HK-2 (cell line): ENCODE measurements at regions not wholly inside any gene's neighbourhood (a gene's known extent, or its start where the extent isn't known, plus 50 kb on each side); places are given as distances from the start of the nearest gene placed in this dataset.
"Not testable (repeated sequence)": the region's sequence is repeated elsewhere in the genome, so short reads cannot be mapped to it uniquely, and the experiment has no call there.

ENCODE experiments used
- DNase-seq: peaks from one replicate; pipeline ENCODE4 v3.0.0-alpha.2; 2018; ENCODE audit not compliant: unreplicated experiment

- no peak for DNase-seq
Observed at GRCh38 chr22:22057617-22058378, 75.2 kb upstream of the TOP3B start.

GRCh38 chr22:22056809-22057594 lies 74.4 kb upstream of the TOP3B start:
- DNase-seq, result not testable (repeated sequence)

- DNase-seq, result not testable (repeated sequence)
Observed at GRCh38 chr22:22052548-22053139, 70.1 kb upstream of the TOP3B start.

GRCh38 chr22:22051032-22051431 lies 68.4 kb upstream of the TOP3B start:
- DNase-seq, result not testable (repeated sequence)

- no peak for DNase-seq
Observed at GRCh38 chr22:22050141-22050775, 67.7 kb upstream of the TOP3B start.

- no peak for DNase-seq
Observed at GRCh38 chr22:22049684-22050083, 67.1 kb upstream of the TOP3B start.

GRCh38 chr22:22048981-22049531 lies 66.5 kb upstream of the TOP3B start:
- no peak for DNase-seq

- DNase-seq, result no peak
Observed at GRCh38 chr22:22048318-22048942, 65.8 kb upstream of the TOP3B start.

GRCh38 chr22:22047776-22048175 lies 65.2 kb upstream of the TOP3B start:
- DNase-seq, result no peak

GRCh38 chr22:22047266-22047665 lies 64.7 kb upstream of the TOP3B start:
- DNase-seq, result no peak

- DNase-seq, result no peak
Observed at GRCh38 chr22:22046370-22046769, 63.8 kb upstream of the TOP3B start.

- DNase-seq, result no peak
Observed at GRCh38 chr22:22045571-22046335, 63.2 kb upstream of the TOP3B start.

- DNase-seq, result no peak
Observed at GRCh38 chr22:22044153-22044552, 61.6 kb upstream of the TOP3B start.

- no peak for DNase-seq
Observed at GRCh38 chr22:22043296-22044078, 60.9 kb upstream of the TOP3B start.

- no peak for DNase-seq
Observed at GRCh38 chr22:22042599-22043295, 60.2 kb upstream of the TOP3B start.

- DNase-seq, result no peak
Observed at GRCh38 chr22:22042009-22042408, 59.4 kb upstream of the TOP3B start.

- DNase-seq, result no peak
Observed at GRCh38 chr22:22040908-22041307, 58.3 kb upstream of the TOP3B start.

- DNase-seq, result no peak
Observed at GRCh38 chr22:22040472-22040871, 57.9 kb upstream of the TOP3B start.
